Osteoblast (primary cell): ENCODE measurements at regions not wholly inside any gene's neighbourhood (a gene's known extent, or its start where the extent isn't known, plus 50 kb on each side); places are given as distances from the start of the nearest gene placed in this dataset.

Source experiments
- DNase-seq: peaks from one replicate; pipeline ENCODE4 v3.0.0; 2011; ENCODE audit warnings: low spot score, mixed read lengths; ENCODE audit not compliant: insufficient read length; ENCODE audit errors: missing footprints
- H2AFZ ChIP-seq: 2 replicates; pipeline ENCODE4 v1.6.0; 2011; ENCODE audit warnings: mild to moderate bottlenecking, low read length
- H3K27ac ChIP-seq: 2 replicates; pipeline ENCODE4 v1.5.1; 2011; ENCODE audit warnings: mild to moderate bottlenecking, low read depth, low read length, moderate library complexity
- H3K27me3 ChIP-seq: 2 replicates; pipeline ENCODE4 v1.6.0; 2012; ENCODE audit warnings: mild to moderate bottlenecking, control low read depth, inconsistent platforms, low read length, moderate library complexity; ENCODE audit not compliant: insufficient read depth
- H3K36me3 ChIP-seq: 2 replicates; pipeline ENCODE4 v1.5.1; 2011; ENCODE audit warnings: mild to moderate bottlenecking, low read length, control low read depth, moderate library complexity; ENCODE audit not compliant: insufficient read depth
- H3K4me1 ChIP-seq: 2 replicates; pipeline ENCODE4 v1.5.1; 2011; ENCODE audit warnings: mild to moderate bottlenecking, low read length, control low read depth, moderate library complexity; ENCODE audit not compliant: insufficient read depth
- H3K4me2 ChIP-seq: 2 replicates; pipeline ENCODE4 v1.6.0; 2011; ENCODE audit warnings: mild to moderate bottlenecking, low read length; ENCODE audit not compliant: insufficient read depth
- H3K4me3 ChIP-seq: fragments of 200-600 bp; sonication (generic); 3 replicates; pipeline ENCODE4 v1.5.1; 2012; ENCODE audit warnings: mild to moderate bottlenecking, low read length, inconsistent platforms; ENCODE audit not compliant: insufficient read depth
- H3K79me2 ChIP-seq: 2 replicates; pipeline ENCODE4 v1.6.0; 2012; ENCODE audit warnings: mild to moderate bottlenecking, low read length, control low read depth, inconsistent platforms; ENCODE audit not compliant: insufficient read depth
- H3K9me3 ChIP-seq: 2 replicates; pipeline ENCODE4 v1.5.1; 2011; ENCODE audit warnings: low read depth, low read length, control low read depth
- H4K20me1 ChIP-seq: 2 replicates; pipeline ENCODE4 v1.6.0; 2012; ENCODE audit warnings: mild to moderate bottlenecking, low read length, control low read depth; ENCODE audit not compliant: insufficient read depth
- TF ChIP-seq, protein P1 (sequence below): IDR thresholded peaks from 2 replicates; pipeline ENCODE4 v1.5.1; 2011; ENCODE audit warnings: mild to moderate bottlenecking, low read depth, low read length, moderate library complexity; ENCODE audit errors: extremely low read depth

DNA sequence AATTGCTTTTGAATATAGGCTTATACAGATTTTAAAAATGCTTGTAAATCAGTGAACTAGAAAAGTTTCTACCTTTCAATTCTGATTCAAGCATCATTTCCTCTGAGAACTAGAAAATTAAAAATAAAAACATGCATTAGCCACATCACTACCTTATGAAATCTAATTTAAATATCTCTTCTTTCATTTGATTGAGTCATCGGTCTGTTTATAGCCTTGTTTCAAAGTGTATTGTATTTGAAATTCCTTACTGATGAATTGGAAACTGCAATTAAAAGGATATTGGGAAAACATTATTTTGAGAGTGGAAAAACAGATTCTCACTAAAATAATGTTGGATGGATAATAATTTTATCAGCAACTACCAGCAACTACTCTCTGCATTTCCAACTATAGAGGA, 717.7 kb upstream of the FAM98A start:
- no peak overlapping the region for H3K4me3 ChIP-seq
- H3K4me1 ChIP-seq, result no peaks in the 10 kb centered on the region
- H3K79me2 ChIP-seq, result no peaks in the 10 kb centered on the region
- no peaks in the 10 kb centered on the region for H3K9me3 ChIP-seq
- H3K4me2 ChIP-seq, result no peak overlapping the region
- H4K20me1 ChIP-seq, result no peaks in the 10 kb centered on the region
- TF ChIP-seq, protein P1, sequence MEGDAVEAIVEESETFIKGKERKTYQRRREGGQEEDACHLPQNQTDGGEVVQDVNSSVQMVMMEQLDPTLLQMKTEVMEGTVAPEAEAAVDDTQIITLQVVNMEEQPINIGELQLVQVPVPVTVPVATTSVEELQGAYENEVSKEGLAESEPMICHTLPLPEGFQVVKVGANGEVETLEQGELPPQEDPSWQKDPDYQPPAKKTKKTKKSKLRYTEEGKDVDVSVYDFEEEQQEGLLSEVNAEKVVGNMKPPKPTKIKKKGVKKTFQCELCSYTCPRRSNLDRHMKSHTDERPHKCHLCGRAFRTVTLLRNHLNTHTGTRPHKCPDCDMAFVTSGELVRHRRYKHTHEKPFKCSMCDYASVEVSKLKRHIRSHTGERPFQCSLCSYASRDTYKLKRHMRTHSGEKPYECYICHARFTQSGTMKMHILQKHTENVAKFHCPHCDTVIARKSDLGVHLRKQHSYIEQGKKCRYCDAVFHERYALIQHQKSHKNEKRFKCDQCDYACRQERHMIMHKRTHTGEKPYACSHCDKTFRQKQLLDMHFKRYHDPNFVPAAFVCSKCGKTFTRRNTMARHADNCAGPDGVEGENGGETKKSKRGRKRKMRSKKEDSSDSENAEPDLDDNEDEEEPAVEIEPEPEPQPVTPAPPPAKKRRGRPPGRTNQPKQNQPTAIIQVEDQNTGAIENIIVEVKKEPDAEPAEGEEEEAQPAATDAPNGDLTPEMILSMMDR, result no peak
- no peak overlapping the region for H3K27ac ChIP-seq
- H3K27me3 ChIP-seq, result no peaks in the 10 kb centered on the region
- H3K36me3 ChIP-seq, result no peaks in the 10 kb centered on the region
- no peak overlapping the region for H2AFZ ChIP-seq
- no peak for DNase-seq

DNA sequence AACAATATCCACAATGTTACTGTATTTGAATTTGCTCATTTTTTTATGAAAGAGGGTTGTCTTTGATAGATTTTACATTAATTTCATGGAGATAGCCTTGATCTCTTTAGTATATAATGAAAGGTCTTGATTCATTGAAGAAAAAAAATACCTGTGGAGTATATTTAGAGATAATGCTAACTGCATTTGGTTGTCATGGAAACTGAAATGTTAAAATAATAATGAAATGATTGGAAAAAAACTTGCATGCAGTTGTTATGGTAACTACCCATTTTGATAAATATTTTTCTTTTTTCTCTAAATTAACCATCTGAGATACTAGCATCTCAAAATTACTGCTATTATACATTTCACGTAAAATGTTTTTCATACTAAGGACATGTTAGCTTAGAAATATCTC, 712.7 kb upstream of the FAM98A start:
- no peak overlapping the region for H3K4me3 ChIP-seq
- H2AFZ ChIP-seq, result no peak overlapping the region
- no peaks in the 10 kb centered on the region for H3K4me1 ChIP-seq
- no peaks in the 10 kb centered on the region for H3K79me2 ChIP-seq
- H3K36me3 ChIP-seq, result no peaks in the 10 kb centered on the region
- no peak overlapping the region for H3K4me2 ChIP-seq
- H4K20me1 ChIP-seq, result no peaks in the 10 kb centered on the region
- no peaks in the 10 kb centered on the region for H3K9me3 ChIP-seq
- H3K27me3 ChIP-seq, result no peaks in the 10 kb centered on the region
- TF ChIP-seq, protein P1, result no peak
- no peak overlapping the region for H3K27ac ChIP-seq
- no peak for DNase-seq

DNA sequence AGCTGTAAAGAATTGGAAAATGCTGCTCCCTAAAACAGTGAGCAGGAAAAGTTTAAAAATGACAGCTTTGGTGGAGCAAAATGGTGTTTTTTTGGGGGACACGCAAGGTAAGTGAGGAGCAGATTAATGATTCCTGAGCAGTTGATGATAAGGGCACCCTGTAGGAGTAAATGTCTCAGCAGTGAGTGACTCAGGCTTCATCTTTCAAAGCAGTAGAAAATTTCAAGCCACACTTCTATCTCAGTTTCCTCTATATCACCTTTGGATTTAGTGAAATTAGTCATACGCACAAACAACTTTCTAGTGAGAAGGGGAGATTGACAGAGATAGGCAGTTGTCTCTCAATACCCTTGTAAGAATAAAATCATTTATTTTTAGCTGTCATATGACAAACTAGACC, 709.0 kb upstream of the FAM98A start:
- no peak overlapping the region for H3K27ac ChIP-seq
- TF ChIP-seq, protein P1, result no peak

DNA sequence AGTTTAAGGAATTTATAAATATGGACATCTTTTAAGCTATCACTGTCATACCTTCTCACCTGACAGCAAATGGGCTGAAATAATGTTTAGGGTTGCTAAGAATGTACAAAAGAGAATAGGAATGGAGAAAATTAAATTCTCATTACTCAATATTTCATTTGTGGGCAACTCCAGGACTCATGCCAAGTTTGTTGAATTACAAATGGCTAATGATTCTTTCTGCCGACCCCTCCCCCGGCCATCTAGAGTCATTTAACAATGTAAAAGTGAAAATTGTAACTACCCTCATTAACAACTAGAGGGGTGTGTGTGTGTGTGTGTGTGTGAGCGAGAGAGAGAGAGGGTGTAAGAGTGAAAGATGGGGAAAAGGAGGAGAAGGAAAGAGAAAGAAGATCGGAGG, 708.5 kb upstream of the FAM98A start:
- TF ChIP-seq, protein P1, result no peak

More for the DNA sequence above, 709.0 kb upstream of the FAM98A start:
- no peaks in the 10 kb centered on the region for H3K4me1 ChIP-seq
- H3K27me3 ChIP-seq, result no peaks in the 10 kb centered on the region
- no peaks in the 10 kb centered on the region for H4K20me1 ChIP-seq
- DNase-seq, result no peak
- H3K79me2 ChIP-seq, result no peaks in the 10 kb centered on the region
- H2AFZ ChIP-seq, result no peak overlapping the region
- no peaks in the 10 kb centered on the region for H3K36me3 ChIP-seq
- no peak overlapping the region for H3K4me3 ChIP-seq
- no peak overlapping the region for H3K4me2 ChIP-seq
- no peaks in the 10 kb centered on the region for H3K9me3 ChIP-seq

More for the DNA sequence above, 708.5 kb upstream of the FAM98A start:
- H3K36me3 ChIP-seq, result no peaks in the 10 kb centered on the region
- H3K4me1 ChIP-seq, result no peaks in the 10 kb centered on the region
- H3K4me2 ChIP-seq, result no peak overlapping the region
- H3K79me2 ChIP-seq, result no peaks in the 10 kb centered on the region
- H2AFZ ChIP-seq, result no peak overlapping the region
- no peak for DNase-seq
- no peak overlapping the region for H3K4me3 ChIP-seq
- H3K27ac ChIP-seq, result no peak overlapping the region
- no peaks in the 10 kb centered on the region for H3K9me3 ChIP-seq
- H3K27me3 ChIP-seq, result no peaks in the 10 kb centered on the region
- H4K20me1 ChIP-seq, result no peaks in the 10 kb centered on the region
